Posterior cingulate gyrus (tissue), 11 donors: ENCODE measurements at regions not wholly inside any gene's neighbourhood (a gene's known extent, or its start where the extent isn't known, plus 50 kb on each side); places are given as distances from the start of the nearest gene placed in this dataset.

Experiments
- DNase-seq, 10 donors: peaks; one replicate each; pipeline versions ENCODE4 v3.0.0 to v3.0.0-alpha.2; 2020 to 2021; ENCODE audit warnings: mixed read lengths in 3 of 10
- intact Hi-C: fragments of 100-400 bp; cut with DNase I; formaldehyde crosslinking; loops from one replicate; pipeline ENCODE4 v1.15.1; 2023

GRCh38 chr14:49527221-49527620, 59.0 kb downstream of the RPS29 start:
- no peak for DNase-seq
- intact Hi-C loops: no loop called here

GRCh38 chr14:49526101-49526500, 60.1 kb downstream of the RPS29 start:
- DNase-seq: no peak
- intact Hi-C loops: no loop called here

- intact Hi-C loops: no loop called here
- DNase-seq: no peak
These were observed 69.9 kb downstream of the RPS29 start for GRCh38 chr14:49516286-49516685.

GRCh38 chr14:49512571-49512970, 73.6 kb downstream of the RPS29 start:
- no peak for DNase-seq

GRCh38 chr14:49512147-49512551, 74.0 kb downstream of the RPS29 start:
- intact Hi-C loops: no loop called here
- DNase-seq: no peak

More at GRCh38 chr14:49512571-49512970, 73.6 kb downstream of the RPS29 start:
- intact Hi-C loops: no loop called here

- intact Hi-C loops: no loop called here
- no peak for DNase-seq
These were observed 78.1 kb downstream of the RPS29 start for GRCh38 chr14:49508124-49508523.

GRCh38 chr14:49506650-49507049, 79.5 kb downstream of the RPS29 start:
- DNase-seq: no peak
- intact Hi-C loops: no loop called here

- intact Hi-C loops: no loop called here
- no peak for DNase-seq
These were observed 81.0 kb downstream of the RPS29 start for GRCh38 chr14:49505041-49505766.

- DNase-seq: no peak
- intact Hi-C loops: no loop called here
These were observed 88.3 kb downstream of the RPS29 start for GRCh38 chr14:49497725-49498348.

GRCh38 chr14:49497267-49497666, 88.9 kb downstream of the RPS29 start:
- intact Hi-C loops: no loop called here
- no peak for DNase-seq

- intact Hi-C loops: no loop called here
- DNase-seq: no peak
These were observed 91.3 kb downstream of the RPS29 start for GRCh38 chr14:49494836-49495235.

GRCh38 chr14:49493557-49493956, 92.6 kb downstream of the RPS29 start:
- DNase-seq: no peak
- intact Hi-C loops: no loop called here

- DNase-seq: no peak
- intact Hi-C loops: no loop called here
These were observed 94.0 kb downstream of the RPS29 start for GRCh38 chr14:49492151-49492550.

GRCh38 chr14:49489341-49489740, 96.8 kb downstream of the RPS29 start:
- intact Hi-C loops: loop anchor here (5.0 kb wide), 1 partner anchor 1577 kb away; no protein-coding TSS in a partner anchor
- DNase-seq: no peak

- intact Hi-C loops: loop anchor here (5.0 kb wide), 1 partner anchor 1575 kb away; no protein-coding TSS in a partner anchor
- no peak for DNase-seq
These were observed 98.9 kb downstream of the RPS29 start for GRCh38 chr14:49487238-49487637.

GRCh38 chr14:49485290-49485689, 100.9 kb downstream of the RPS29 start:
- intact Hi-C loops: loop anchor here (5.0 kb wide), 1 partner anchor 1573 kb away; no protein-coding TSS in a partner anchor
- DNase-seq: no peak

GRCh38 chr14:49484180-49484579, 102.0 kb downstream of the RPS29 start:
- DNase-seq: no peak
- intact Hi-C loops: no loop called here

GRCh38 chr14:49483268-49483667, 102.9 kb downstream of the RPS29 start:
- DNase-seq: no peak
- intact Hi-C loops: no loop called here

- intact Hi-C loops: no loop called here
- no peak for DNase-seq
These were observed 105.1 kb downstream of the RPS29 start for GRCh38 chr14:49480979-49481498.

GRCh38 chr14:49480053-49480760, 106.0 kb downstream of the RPS29 start:
- DNase-seq: no peak
- intact Hi-C loops: no loop called here

GRCh38 chr14:49479432-49479831, 106.7 kb downstream of the RPS29 start:
- intact Hi-C loops: no loop called here

More at GRCh38 chr14:49479432-49479831, 106.7 kb downstream of the RPS29 start:
- no peak for DNase-seq
